Mesenchymal stem cell (in vitro differentiated cells and primary cell): ENCODE measurements at regions not wholly inside any gene's neighbourhood (a gene's known extent, or its start where the extent isn't known, plus 50 kb on each side); places are given as distances from the start of the nearest gene placed in this dataset.
"Not testable (repeated sequence)": the region's sequence is repeated elsewhere in the genome, so short reads cannot be mapped to it uniquely, and the experiment has no call there.

ENCODE experiments used
- DNase-seq: peaks from one replicate; pipeline ENCODE4 v3.0.0-alpha.2; 2013
- H2AFZ ChIP-seq: one replicate; pipeline ENCODE4 v1.6.1; 2013; ENCODE audit warnings: low read depth, mild to moderate bottlenecking, control low read depth, inconsistent platforms, low read length, moderate library complexity
- H2AK5ac ChIP-seq: 2 replicates; pipeline ENCODE4 v1.6.1; 2013; ENCODE audit warnings: low read length, moderate library complexity, mild to moderate bottlenecking, inconsistent platforms; ENCODE audit not compliant: severe bottlenecking
- H2BK120ac ChIP-seq: one replicate; pipeline ENCODE4 v1.6.1; 2013; ENCODE audit warnings: low read depth, mild to moderate bottlenecking, inconsistent platforms, low read length, moderate library complexity
- H2BK12ac ChIP-seq, 2 experiments: one replicate each; pipeline ENCODE4 v1.6.1; 2013; ENCODE audit warnings: inconsistent platforms in 2 of 2, low read length in 2 of 2, mild to moderate bottlenecking in 2 of 2, moderate library complexity in 2 of 2, control low read depth in 1 of 2
- H2BK15ac ChIP-seq: one replicate; pipeline ENCODE4 v1.6.1; 2013; ENCODE audit warnings: mild to moderate bottlenecking, low read depth, inconsistent platforms; ENCODE audit not compliant: poor library complexity, severe bottlenecking
- H2BK5ac ChIP-seq: 2 replicates; pipeline ENCODE4 v1.6.1; 2013; ENCODE audit warnings: low read depth, mild to moderate bottlenecking, low read length, control low read depth, inconsistent platforms; ENCODE audit not compliant: poor library complexity, severe bottlenecking
- H3K14ac ChIP-seq, 2 experiments: one replicate each; pipeline ENCODE4 v1.6.1; 2013; ENCODE audit warnings: inconsistent platforms in 2 of 2, low read length in 2 of 2, control low read depth in 1 of 2, mild to moderate bottlenecking in 1 of 2, moderate library complexity in 1 of 2
- H3K18ac ChIP-seq, 2 experiments: one replicate each; pipeline ENCODE4 v1.6.1; 2013; ENCODE audit warnings: inconsistent platforms in 2 of 2, low read length in 2 of 2, control low read depth in 1 of 2, low read depth in 1 of 2, mild to moderate bottlenecking in 1 of 2
- H3K23ac ChIP-seq, 2 experiments: one replicate each; pipeline ENCODE4 v1.6.1; 2013; ENCODE audit warnings: inconsistent platforms in 2 of 2, low read length in 2 of 2, mild to moderate bottlenecking in 2 of 2, moderate library complexity in 2 of 2, control low read depth in 1 of 2
- H3K27ac ChIP-seq: 2 replicates; pipeline ENCODE4 v1.5.1; 2013; ENCODE audit warnings: mild to moderate bottlenecking, moderate library complexity, low read length, control low read depth, inconsistent platforms; ENCODE audit not compliant: poor library complexity, severe bottlenecking
- H3K27me3 ChIP-seq, 2 experiments: 2 replicates each; pipeline versions ENCODE4 v1.6.1 to v1.7.0; 2013; ENCODE audit warnings: low read length in 2 of 2, mild to moderate bottlenecking in 2 of 2, moderate library complexity in 2 of 2, control low read depth in 1 of 2, inconsistent platforms in 1 of 2; ENCODE audit not compliant: control insufficient read depth in 1 of 2, insufficient read depth in 1 of 2
- H3K36me3 ChIP-seq, 2 experiments: 2 replicates each; pipeline versions ENCODE4 v1.6.1 to v1.7.0; 2013; ENCODE audit warnings: low read length in 2 of 2, control low read depth in 1 of 2, inconsistent platforms in 1 of 2, low read depth in 1 of 2, mild to moderate bottlenecking in 1 of 2; ENCODE audit not compliant: insufficient read depth in 2 of 2, control insufficient read depth in 1 of 2
- H3K4ac ChIP-seq, 2 experiments: one replicate each; pipeline ENCODE4 v1.6.1; 2013; ENCODE audit warnings: inconsistent platforms in 2 of 2, low read length in 2 of 2, mild to moderate bottlenecking in 2 of 2, moderate library complexity in 2 of 2, control low read depth in 1 of 2, low read depth in 1 of 2
- H3K4me1 ChIP-seq: 2 replicates; pipeline ENCODE4 v1.6.1; 2013; ENCODE audit warnings: low read depth, low read length, control low read depth; ENCODE audit not compliant: control insufficient read depth, insufficient read depth
- H3K4me2 ChIP-seq: 2 replicates; pipeline ENCODE4 v1.6.1; 2013; ENCODE audit warnings: low read length, mild to moderate bottlenecking, inconsistent platforms; ENCODE audit not compliant: poor library complexity, severe bottlenecking
- H3K4me3 ChIP-seq, 2 experiments: 2 replicates each; pipeline versions ENCODE4 v1.5.1 to v1.7.0; 2013; ENCODE audit warnings: low read length in 2 of 2, mild to moderate bottlenecking in 2 of 2, control low read depth in 1 of 2, low read depth in 1 of 2; ENCODE audit not compliant: insufficient read depth in 1 of 2
- H3K79me1 ChIP-seq: replicated peaks from 2 replicates; pipeline ENCODE4 v1.6.1; 2013; ENCODE audit warnings: mild to moderate bottlenecking, control low read depth, low read length, inconsistent platforms; ENCODE audit not compliant: poor library complexity, severe bottlenecking
- H3K9ac ChIP-seq: 2 replicates; pipeline ENCODE4 v1.7.0; 2013; ENCODE audit warnings: mild to moderate bottlenecking, low read length, moderate library complexity
- H3K9me3 ChIP-seq: 2 replicates; pipeline ENCODE4 v1.7.0; 2013; ENCODE audit warnings: mild to moderate bottlenecking, low read length; ENCODE audit not compliant: control insufficient read depth
- H4K8ac ChIP-seq: one replicate; pipeline ENCODE4 v1.6.1; 2013; ENCODE audit warnings: inconsistent platforms, mild to moderate bottlenecking, low read length, moderate library complexity
- H4K91ac ChIP-seq: one replicate; pipeline ENCODE4 v1.6.1; 2013; ENCODE audit warnings: mild to moderate bottlenecking, low read length, inconsistent platforms
- WGBS: methylation state at CpG from one replicate; pipeline ENCODE4 v1.1.7; 2013; ENCODE audit warnings: mixed read lengths; 5-methylcytosine and 5-hydroxymethylcytosine counted together

GRCh38 chr10:36778651-36779050 is 346.7 kb upstream of the ANKRD30A start:
- H4K91ac ChIP-seq, result no peak overlapping the region
- H3K14ac ChIP-seq, result no peak overlapping the region
- no peaks in the 10 kb centered on the region for H3K9me3 ChIP-seq
- H4K8ac ChIP-seq, result no peak overlapping the region
- no peak overlapping the region for H2AK5ac ChIP-seq
- H3K4me1 ChIP-seq, result no peaks in the 10 kb centered on the region
- no peaks in the 10 kb centered on the region for H3K36me3 ChIP-seq
- H3K4me3 ChIP-seq, result no peak overlapping the region
- peak; percentile 14 for DNase-seq
- no peak overlapping the region for H2BK5ac ChIP-seq
- no peak overlapping the region for H3K27ac ChIP-seq
- no peak overlapping the region for H3K9ac ChIP-seq
- no peak overlapping the region for H2BK15ac ChIP-seq
- no peak overlapping the region for H3K4ac ChIP-seq
- H3K23ac ChIP-seq, result no peak overlapping the region
- H3K27me3 ChIP-seq, result no peaks in the 10 kb centered on the region
- H3K4me2 ChIP-seq, result no peak overlapping the region
- no peak overlapping the region for H2BK120ac ChIP-seq
- H3K79me1 ChIP-seq, result no peaks in the 10 kb centered on the region
- no peak overlapping the region for H2BK12ac ChIP-seq
- H2AFZ ChIP-seq, result no peak overlapping the region
- no peak overlapping the region for H3K18ac ChIP-seq

GRCh38 chr10:36773652-36774051 is 351.7 kb upstream of the ANKRD30A start:
- no peak overlapping the region for H3K27ac ChIP-seq
- WGBS, result no CpG with 5 or more reads among the region's 2 CpGs

GRCh38 chr10:36771725-36772124 is 353.7 kb upstream of the ANKRD30A start:
- Histone ChIP-seq H3K9me3 (no peaks in the 10 kb centered on the region), H3K79me1 (no peaks in the 10 kb centered on the region), H3K27me3 (no peaks in the 10 kb centered on the region), H3K4me1 (no peaks in the 10 kb centered on the region), H2BK120ac (no peak overlapping the region), H3K14ac (no peak overlapping the region), H3K4me2 (no peak overlapping the region), H3K18ac (no peak overlapping the region), H2BK12ac (no peak overlapping the region), H3K36me3 (no peaks in the 10 kb centered on the region), H2BK5ac (no peak overlapping the region), H3K4me3 (no peak overlapping the region), H2AFZ (no peak overlapping the region), H2BK15ac (no peak overlapping the region), H3K9ac (no peak overlapping the region), H4K8ac (no peak overlapping the region), H3K23ac (no peak overlapping the region), H4K91ac (no peak overlapping the region), H2AK5ac (no peak overlapping the region), H3K27ac (no peak overlapping the region), H3K4ac (no peak overlapping the region)
- no peak for DNase-seq
- WGBS, result no CpG with 5 or more reads among the region's 1 CpG

More at GRCh38 chr10:36773652-36774051, 351.7 kb upstream of the ANKRD30A start:
- Histone ChIP-seq H3K18ac (no peak overlapping the region), H3K27me3 (no peaks in the 10 kb centered on the region), H2BK120ac (no peak overlapping the region), H3K14ac (no peak overlapping the region), H3K9me3 (no peaks in the 10 kb centered on the region), H3K4me1 (no peaks in the 10 kb centered on the region), H4K91ac (no peak overlapping the region), H4K8ac (no peak overlapping the region), H2BK15ac (no peak overlapping the region), H3K4ac (no peak overlapping the region), H2BK5ac (no peak overlapping the region), H3K79me1 (no peaks in the 10 kb centered on the region), H3K36me3 (no peaks in the 10 kb centered on the region), H2AFZ (no peak overlapping the region), H2AK5ac (no peak overlapping the region), H2BK12ac (no peak overlapping the region), H3K9ac (no peak overlapping the region), H3K23ac (no peak overlapping the region), H3K4me3 (no peak overlapping the region), H3K4me2 (no peak overlapping the region)
- DNase-seq, result no peak

- H2BK120ac ChIP-seq, H3K4me2 ChIP-seq, H4K91ac ChIP-seq, DNase-seq, H3K14ac ChIP-seq, H3K23ac ChIP-seq, H3K18ac ChIP-seq, H3K27ac ChIP-seq, H3K4me3 ChIP-seq, H2BK15ac ChIP-seq, H2BK12ac ChIP-seq, H3K4ac ChIP-seq, H4K8ac ChIP-seq, H3K9ac ChIP-seq, H2AK5ac ChIP-seq, H3K79me1 ChIP-seq, H2AFZ ChIP-seq, H3K36me3 ChIP-seq, H3K27me3 ChIP-seq, H3K9me3 ChIP-seq, H3K4me1 ChIP-seq, H2BK5ac ChIP-seq: not testable (repeated sequence)
- WGBS, result 94% methylated on average over 7 of the region's 7 CpGs
Measured at GRCh38 chr10:36769741-36770140, 355.7 kb upstream of the ANKRD30A start.
